ENCODE measurements at regions not wholly inside any gene's neighbourhood (a gene's known extent, or its start where the extent isn't known, plus 50 kb on each side); places are given as distances from the start of the nearest gene placed in this dataset.
"Not testable (repeated sequence)": the region's sequence is repeated elsewhere in the genome, so short reads cannot be mapped to it uniquely, and the experiment has no call there.

DNA sequence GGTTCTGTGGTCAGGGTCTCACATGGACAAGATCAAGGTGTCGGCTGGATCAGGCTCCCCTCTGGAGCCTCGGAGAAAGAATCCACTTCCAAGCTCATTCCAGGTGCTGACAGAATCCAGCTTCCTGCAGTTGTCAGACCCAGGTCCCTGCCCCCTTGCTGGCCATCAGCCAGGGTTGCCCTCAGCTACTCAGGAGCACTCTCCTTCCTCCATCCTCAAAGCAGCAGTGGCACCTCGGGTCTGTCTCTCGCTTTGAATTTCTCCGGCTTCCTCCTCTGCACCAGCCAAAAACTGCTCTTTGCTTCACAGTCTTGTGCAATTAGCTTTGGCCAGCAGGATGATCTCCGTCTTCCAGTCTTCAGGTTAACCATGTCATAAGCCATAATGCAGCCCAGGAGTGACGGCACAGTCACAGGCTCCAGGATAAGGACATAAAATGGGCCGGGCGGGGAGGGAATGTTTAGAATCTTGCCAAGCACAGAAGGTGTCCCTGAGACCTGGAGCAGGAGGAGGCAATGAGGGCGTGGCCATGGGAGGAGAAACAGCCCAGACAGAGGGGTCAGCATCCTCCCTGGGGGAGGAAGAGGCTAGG, 79.4 kb upstream of the SLC25A33 start:
- H3K4me3 ChIP-seq (ENCODE audit: low read depth, low read length), result no peak overlapping the region
- TF ChIP-seq, protein P1, sequence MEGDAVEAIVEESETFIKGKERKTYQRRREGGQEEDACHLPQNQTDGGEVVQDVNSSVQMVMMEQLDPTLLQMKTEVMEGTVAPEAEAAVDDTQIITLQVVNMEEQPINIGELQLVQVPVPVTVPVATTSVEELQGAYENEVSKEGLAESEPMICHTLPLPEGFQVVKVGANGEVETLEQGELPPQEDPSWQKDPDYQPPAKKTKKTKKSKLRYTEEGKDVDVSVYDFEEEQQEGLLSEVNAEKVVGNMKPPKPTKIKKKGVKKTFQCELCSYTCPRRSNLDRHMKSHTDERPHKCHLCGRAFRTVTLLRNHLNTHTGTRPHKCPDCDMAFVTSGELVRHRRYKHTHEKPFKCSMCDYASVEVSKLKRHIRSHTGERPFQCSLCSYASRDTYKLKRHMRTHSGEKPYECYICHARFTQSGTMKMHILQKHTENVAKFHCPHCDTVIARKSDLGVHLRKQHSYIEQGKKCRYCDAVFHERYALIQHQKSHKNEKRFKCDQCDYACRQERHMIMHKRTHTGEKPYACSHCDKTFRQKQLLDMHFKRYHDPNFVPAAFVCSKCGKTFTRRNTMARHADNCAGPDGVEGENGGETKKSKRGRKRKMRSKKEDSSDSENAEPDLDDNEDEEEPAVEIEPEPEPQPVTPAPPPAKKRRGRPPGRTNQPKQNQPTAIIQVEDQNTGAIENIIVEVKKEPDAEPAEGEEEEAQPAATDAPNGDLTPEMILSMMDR (IDR thresholded peaks at IDR 0.05; ENCODE audit: insufficient read depth, low read depth, low read length, missing control alignments), result no peak
- no peak for DNase-seq (ENCODE audit: low read depth)

DNA sequence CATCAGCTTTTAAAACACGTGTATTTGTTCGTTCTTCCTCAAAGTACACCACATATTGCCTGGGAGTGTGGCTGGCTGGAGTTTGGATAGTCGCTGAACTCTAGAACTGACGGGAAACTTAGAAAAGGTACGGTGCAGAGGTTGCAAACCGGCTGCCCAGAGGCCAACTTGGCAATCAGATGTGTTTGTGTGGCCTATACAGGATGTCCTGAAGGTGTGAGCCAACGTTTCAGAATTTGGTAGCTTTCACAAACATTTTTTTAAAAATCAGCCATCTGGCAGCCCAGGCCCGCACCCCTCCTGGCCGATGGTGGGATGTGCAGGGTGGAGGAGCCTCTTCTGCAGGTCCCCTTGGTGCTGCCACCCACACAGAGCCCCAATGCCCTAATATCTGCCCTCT, 73.6 kb upstream of the SLC25A33 start:
- TF ChIP-seq, protein P1 (IDR thresholded peaks at IDR 0.05; ENCODE audit: insufficient read depth, low read depth, low read length, missing control alignments), result no peak

DNA sequence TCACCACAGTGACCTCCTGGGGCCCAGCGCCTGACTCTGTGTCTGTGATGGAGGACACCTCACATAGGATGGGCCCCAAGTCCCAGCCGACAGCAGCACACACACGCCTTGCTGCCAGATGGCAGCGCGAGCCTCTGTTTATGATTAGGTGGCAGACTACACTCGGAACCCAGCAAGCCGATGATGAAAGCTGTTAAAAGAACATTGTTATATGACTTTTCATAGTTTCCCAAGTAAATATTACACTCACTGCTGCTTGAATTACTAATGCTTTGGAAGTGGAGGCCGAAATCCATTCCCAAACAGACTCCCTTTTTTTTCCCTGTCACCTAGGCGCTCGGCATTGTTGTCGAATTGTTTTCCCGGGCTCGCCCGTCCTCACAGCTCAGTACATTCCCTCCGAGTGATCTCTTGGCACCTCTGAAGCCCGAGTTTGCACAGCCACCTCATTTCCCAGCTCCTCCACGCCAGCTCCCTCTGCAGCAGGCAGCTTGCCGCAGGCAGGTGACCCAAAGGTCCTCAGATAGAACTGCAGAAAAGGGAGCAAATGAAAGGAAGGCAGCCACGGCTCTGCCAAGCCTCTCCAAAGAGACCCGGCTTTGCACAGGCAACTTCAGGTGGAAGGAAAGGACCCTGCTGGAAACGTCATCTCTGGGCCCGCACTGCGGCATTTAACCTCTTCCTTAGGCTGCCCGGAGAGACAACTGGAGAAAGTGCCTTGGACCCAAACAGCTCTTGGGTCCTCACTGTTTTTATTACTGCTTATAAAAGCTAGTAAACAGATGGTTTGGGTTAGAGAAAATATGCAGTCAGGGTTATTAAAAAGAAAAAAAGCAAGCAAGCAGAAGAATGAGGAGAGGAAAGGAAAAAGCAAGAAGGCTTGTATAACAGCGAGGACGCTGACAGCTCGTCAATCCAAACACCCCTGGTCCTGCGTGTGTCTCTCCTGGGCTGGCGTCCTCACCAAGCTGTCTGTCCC, 72.2 kb upstream of the SLC25A33 start:
- no peak for DNase-seq (ENCODE audit: low read depth)

More for the DNA sequence above, 73.6 kb upstream of the SLC25A33 start:
- DNase-seq (ENCODE audit: low read depth), result no peak
- no peak overlapping the region for H3K4me3 ChIP-seq (ENCODE audit: low read depth, low read length)

DNA sequence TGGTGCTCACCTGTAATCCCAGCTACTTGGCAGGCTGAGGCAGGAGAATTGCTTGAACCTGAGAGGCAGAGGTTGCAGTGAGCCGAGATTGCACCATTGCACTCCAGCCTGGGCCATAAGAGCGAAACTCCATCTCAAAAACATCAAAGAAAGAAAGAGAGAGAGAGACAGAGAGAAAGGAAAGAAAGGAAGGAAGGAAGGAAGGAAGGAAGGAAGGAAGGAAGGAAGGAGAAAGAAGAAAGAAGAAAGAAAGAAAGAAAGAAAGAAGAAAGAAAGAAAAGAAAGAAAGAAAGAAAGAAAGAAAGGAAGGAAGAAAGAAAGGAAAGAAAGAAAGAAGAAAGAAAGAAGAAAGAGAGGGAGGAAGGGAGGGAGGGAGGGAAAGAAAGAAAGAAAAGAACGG, 69.4 kb upstream of the SLC25A33 start:
- H3K4me3 ChIP-seq (ENCODE audit: low read depth, low read length); DNase-seq (ENCODE audit: low read depth): not testable (repeated sequence)

More for the DNA sequence above, 72.2 kb upstream of the SLC25A33 start:
- TF ChIP-seq, protein P1 (IDR thresholded peaks at IDR 0.05; ENCODE audit: insufficient read depth, low read depth, low read length, missing control alignments), result no peak
- no peak overlapping the region for H3K4me3 ChIP-seq (ENCODE audit: low read depth, low read length)

DNA sequence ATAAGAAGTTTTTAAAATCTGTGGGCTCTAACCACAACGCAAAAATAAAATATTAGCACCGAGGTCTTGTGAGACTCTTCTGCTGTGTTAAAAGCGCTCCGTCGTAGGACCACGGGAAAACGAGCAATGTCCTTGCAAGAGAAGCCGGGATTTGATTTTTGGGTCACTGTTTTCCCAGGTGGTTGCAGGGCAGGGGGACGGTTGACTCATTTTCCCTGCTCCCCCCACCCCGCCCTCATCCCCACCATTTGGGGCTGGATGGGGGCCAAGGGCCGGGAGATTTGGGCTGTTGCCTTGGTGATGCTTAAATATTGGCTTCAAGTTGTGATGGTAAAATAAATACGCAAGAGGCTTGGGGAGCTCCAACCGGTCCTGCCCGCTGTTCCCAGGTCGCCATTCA, 67.6 kb upstream of the SLC25A33 start:
- H3K4me3 ChIP-seq (ENCODE audit: low read depth, low read length), result no peak overlapping the region
- no peak for DNase-seq (ENCODE audit: low read depth)
- TF ChIP-seq, protein P1 (IDR thresholded peaks at IDR 0.05; ENCODE audit: insufficient read depth, low read depth, low read length, missing control alignments), result no peak

DNA sequence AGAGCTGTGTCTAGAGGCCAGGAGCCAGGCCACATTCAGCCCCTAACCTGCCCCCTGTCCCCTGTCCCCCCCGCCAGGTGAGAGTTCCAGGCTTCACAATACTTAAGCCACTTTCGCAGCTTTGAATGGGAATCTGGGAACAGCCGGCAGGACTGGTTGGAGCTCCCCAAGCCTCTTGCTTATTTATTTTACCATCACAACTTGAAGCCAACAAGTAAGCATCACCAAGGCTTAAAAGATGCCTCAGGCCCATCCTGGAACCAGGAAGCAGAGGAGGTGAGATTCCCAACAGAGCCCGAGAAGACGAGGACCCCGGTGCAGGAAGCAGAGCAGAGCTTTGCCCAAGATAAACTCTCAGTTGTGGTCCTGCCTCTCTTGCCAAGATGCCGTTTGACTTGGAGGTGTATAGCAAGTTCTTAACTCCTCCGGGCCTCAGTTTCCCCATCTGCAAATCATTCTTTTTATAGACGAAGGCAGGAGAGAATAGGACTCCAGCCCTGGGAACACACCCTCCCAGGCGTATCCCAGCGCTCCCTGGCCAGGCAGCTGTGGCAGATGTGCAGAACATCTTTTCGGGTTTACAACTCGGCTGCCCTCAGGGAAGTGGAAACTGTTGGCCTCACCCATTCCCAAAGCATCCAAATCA, 66.8 kb upstream of the SLC25A33 start:
- H3K4me3 ChIP-seq (ENCODE audit: low read depth, low read length), result no peak overlapping the region
- TF ChIP-seq, protein P1 (IDR thresholded peaks at IDR 0.05; ENCODE audit: insufficient read depth, low read depth, low read length, missing control alignments), result no peak
- DNase-seq (ENCODE audit: low read depth), result no peak
